ENCODE measurements at regions not wholly inside any gene's neighbourhood (a gene's known extent, or its start where the extent isn't known, plus 50 kb on each side); places are given as distances from the start of the nearest gene placed in this dataset.

DNA sequence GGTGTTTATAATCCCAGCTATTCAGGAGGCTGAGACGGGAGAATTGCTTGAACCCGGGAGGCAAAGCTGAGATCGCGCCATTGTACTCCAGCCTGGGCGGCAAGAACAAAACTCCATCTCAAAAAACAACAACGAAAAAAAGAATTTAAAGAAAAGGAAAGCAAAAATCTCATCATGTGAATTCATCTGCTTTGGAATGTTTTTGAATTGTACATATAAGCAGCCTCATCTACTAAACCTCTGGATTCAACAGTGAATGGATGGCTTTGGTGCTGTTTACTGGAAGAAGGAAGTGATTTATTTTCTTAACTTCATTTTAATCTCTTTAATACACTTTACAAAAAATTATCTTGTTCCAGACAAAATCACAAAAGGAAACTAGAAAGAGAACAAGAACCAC, 51.8 kb upstream of the PNRC1 start:
- no peak for DNase-seq (ENCODE audit: low spot score)
- ATAC-seq: no peak

DNA sequence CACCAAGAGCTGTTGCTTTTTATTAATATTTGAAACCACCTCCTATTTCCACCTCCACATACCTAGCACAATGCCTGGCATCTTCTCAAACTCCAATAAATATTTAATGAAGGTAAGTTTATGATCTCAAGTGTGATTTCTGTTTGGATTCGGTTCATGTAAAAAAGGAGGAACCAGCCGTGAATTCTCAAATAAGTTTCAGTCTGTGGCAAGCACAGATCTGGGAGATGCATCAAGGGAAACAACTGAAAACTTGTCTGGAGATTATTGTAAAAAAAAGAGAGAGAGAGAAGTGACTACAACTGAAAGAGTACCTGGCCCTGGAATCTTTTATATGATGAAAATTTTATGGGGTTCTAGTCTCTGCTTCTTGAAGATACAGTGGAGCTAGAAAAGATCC, 52.8 kb upstream of the PNRC1 start:
- no peak for ATAC-seq
- no peak for DNase-seq (ENCODE audit: low spot score)

DNA sequence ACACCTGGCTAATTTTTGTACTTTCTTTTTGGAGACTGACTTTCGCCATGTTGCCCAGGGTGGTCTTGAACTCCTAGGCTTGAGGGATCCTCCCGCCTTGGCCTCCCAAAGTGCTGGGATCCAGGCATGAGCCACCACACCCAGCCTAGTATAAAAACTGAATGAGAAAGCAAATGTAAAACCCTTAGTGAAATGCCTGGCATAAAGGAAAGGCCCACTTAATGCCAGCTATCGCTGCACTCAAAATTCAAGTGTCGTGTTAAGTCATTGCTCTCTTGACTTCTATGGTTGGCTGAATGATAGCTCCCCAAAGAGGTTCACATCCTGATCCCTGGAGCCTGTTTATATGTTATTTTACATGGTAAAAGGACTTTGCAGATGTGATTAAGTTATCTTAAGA, 54.4 kb upstream of the PNRC1 start:
- ATAC-seq (no peak), DNase-seq (ENCODE audit: low spot score) (no peak)

DNA sequence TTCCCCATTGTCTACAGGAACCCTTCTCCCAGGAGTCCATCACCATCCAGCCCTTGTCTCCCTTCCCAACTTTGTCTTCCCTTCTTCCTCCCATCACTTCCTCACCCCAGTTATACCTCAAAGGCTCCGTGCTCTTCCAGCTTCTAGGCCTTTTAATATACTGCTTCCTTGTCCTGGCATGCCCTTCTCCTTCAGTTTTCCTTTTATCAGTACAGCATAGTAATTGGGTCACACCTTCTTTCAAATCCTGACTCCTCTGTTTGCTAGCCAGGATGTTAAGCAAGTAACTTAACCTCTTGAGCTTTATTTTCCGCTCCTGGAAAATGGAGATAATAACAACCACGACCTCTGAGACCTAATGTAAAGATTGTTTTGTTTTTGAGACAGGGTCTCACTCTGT, 54.9 kb upstream of the PNRC1 start:
- ATAC-seq (no peak), DNase-seq (ENCODE audit: low spot score) (no peak)

DNA sequence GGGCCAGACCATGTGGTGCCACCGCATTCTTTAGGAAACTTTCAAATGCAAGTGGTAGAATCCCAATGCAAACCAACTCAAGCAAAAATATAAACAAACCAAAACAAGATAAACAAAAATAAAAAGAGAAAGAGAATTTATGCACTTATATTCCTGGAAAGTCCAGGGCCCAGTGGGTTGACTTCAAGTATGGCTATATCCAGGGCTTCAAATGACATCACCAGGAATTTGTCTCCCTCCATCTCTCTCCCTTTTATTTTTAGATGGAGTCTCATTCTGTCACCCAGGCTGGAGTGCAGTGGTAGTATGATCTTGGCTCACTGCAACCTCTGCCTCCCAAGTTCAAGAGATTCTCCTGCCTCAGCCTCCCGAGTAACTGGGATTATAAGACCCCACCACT, 56.1 kb upstream of the PNRC1 start:
- ATAC-seq (no peak), DNase-seq (ENCODE audit: low spot score) (no peak)

DNA sequence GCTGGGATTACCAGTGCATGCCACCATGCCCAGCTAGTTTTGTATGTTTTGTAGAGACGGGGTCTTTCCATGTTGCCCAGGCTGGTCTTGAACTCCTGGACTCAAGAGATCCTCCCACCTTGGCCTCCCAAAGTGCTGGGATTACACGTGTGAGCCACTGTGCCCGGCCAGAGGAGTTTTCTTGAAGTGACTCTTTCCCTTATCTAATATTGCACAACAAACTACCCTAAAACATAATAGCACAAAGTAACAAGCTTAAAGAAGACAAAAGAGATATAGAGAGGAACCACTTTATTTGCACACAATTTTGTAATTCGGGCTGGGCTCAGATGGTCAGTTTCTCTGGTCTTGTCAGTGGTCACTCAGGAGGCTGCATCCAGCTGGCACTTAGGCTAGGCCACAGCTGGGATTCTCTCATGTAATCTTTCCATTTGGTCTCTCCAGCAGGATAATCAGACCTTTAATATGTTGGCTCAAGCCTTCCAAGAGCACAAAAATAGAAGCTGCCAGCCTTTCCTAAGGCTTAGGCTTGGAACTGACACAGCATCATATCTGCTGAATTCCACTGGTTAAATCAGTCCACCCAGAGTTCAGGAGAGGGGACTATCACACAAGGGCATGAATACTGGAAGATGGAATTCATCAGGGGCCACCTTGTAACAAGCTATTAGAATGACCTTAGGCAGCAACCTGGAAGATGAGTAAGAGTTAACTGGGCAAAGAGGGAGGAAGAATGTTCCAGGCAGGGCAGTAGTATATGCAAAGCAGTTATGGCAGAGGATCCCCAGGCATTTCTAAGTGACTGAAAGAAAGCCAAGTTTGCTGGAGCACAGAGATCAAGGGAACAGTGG, 56.7 kb upstream of the PNRC1 start:
- peak; percentile 58 for ATAC-seq
- no peak for DNase-seq (ENCODE audit: low spot score)

DNA sequence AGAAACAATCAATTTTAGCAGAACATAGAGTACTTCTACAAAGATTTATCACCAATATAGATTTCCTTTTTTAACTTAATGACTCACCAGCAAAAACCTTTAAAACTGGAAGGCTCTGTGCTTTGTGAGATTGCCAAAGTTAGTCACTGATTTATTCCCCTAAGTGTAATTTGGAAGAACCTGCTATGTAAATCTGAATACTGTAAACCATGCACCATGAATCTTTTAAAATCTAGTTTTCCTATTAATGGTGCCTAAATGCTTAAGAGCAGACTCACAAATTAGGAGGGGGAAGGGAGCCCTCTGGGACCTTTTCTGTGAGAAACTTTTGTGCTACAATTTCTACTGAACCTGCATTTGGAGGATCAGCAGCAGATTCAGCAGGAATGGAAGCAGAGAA, 57.8 kb upstream of the PNRC1 start:
- peak; percentile 68 for ATAC-seq
- DNase-seq (ENCODE audit: low spot score): no peak

DNA sequence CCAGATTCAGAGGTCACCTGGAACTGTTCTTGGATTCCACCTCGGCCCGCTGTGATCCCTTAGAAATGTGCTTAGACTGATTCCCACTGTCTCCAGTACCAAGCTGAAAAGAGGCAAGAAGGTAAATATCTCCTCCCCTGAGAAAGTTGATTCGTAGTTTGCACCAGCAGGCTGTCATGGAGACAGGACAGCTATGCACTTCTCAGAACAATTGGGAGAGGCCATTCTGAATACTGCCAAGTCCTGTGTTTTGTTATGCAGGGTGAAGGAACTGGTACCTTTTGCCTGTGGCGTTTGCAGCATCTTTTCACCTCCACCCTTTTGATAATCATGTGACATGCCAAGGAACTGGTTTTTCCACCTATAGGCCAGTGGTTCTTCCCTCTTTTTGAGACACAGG, 58.2 kb upstream of the RNGTT start:
- ATAC-seq (no peak), DNase-seq (ENCODE audit: low spot score) (no peak)

DNA sequence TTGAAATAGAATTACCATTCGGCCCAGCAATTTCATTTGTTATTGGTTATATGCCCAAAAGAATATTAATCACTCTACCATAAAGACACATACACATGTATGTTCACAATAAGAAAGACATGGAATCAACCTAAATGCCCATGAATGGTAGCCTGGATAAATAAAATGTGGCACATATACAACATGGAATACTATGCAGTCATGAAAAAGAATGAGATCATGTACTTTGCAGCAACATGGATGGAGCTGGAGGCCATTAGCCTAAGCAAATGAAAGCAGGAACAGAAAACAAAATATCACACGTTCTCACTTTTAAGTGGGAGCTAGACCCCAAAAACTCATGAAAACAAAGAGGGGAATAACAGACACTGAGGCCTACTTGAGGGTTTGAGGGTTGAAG, 52.6 kb upstream of the RNGTT start:
- ATAC-seq (no peak), DNase-seq (ENCODE audit: low spot score) (no peak)

DNA sequence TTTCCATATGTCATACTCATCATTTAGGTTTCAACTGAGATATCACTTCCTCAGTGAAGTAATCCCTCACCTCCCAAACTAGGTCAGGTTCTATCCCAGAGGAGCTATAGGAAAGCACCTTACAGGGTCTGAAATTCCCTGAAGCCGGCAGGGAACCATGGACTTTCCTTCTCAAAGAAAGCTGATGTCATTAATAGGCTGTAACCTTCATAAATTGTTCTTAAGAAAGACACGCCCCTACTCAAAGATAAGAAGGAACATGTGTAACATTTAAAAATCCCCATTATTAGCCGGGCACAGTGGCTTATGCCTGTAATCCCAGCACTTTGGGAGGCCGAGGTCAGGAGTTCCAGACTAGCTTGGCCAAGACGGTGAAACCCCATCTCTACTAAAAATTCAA, 50.0 kb upstream of the RNGTT start:
- DNase-seq (ENCODE audit: low spot score) (no peak), ATAC-seq (no peak)
